B cell (primary cell): ENCODE measurements at regions not wholly inside any gene's neighbourhood (a gene's known extent, or its start where the extent isn't known, plus 50 kb on each side); places are given as distances from the start of the nearest gene placed in this dataset.
"Not testable (repeated sequence)": the region's sequence is repeated elsewhere in the genome, so short reads cannot be mapped to it uniquely, and the experiment has no call there.

Experiments used
- ATAC-seq: fragments of 200-7000 bp; cut with Tn5 transposase; one replicate; pipeline ENCODE4 v1.10.0; 2021; ENCODE audit warnings: low read depth, mild to moderate bottlenecking, moderate number of reproducible peaks, moderate library complexity
- CTCF ChIA-PET: fragments of 350-600 bp; sonication (Branson Sonifier 250); formaldehyde crosslinking; loops from one replicate; lab custom pipeline; 2021; ENCODE audit warnings: antibody characterized with exemption, inconsistent platforms; lab: Charles Lee
- POLR2A ChIA-PET: fragments of 350-600 bp; sonication (Branson Sonifier 250); formaldehyde crosslinking; loops from one replicate; lab custom pipeline; 2021; ENCODE audit warnings: antibody characterized with exemption; lab: Charles Lee
- DNase-seq: peaks from one replicate; pipeline ENCODE4 v3.0.0; 2013
- H2AFZ ChIP-seq: 2 replicates; pipeline ENCODE4 v1.6.1; 2012; ENCODE audit warnings: mild to moderate bottlenecking, low read depth, low read length; ENCODE audit not compliant: insufficient read depth, poor library complexity, severe bottlenecking
- H3K27ac ChIP-seq, 2 donors: 1 replicate in 1 of 2; 2 replicates in 1 of 2; pipeline ENCODE4 v1.5.1; 2012 to 2013; ENCODE audit warnings: low read length in 2 of 2, mild to moderate bottlenecking in 2 of 2, moderate library complexity in 1 of 2
- H3K27me3 ChIP-seq, 4 experiments: fragments of 200-600 bp in 1 of 4; sonication (generic) in 1 of 4; replicated peaks in 1 of 4; 1 replicate in 2 of 4; 2 replicates in 2 of 4; pipeline versions ENCODE4 v1.6.1 to v1.7.0; 2013 to 2016; ENCODE audit warnings: low read length in 3 of 4, mild to moderate bottlenecking in 2 of 4, mixed read lengths in 1 of 4, moderate library complexity in 1 of 4; ENCODE audit not compliant: insufficient read depth in 4 of 4, control insufficient read depth in 3 of 4; ENCODE audit errors: control extremely low read depth in 1 of 4
- H3K36me3 ChIP-seq, 2 experiments: replicated peaks in 1 of 2; 1 replicate in 1 of 2; 2 replicates in 1 of 2; pipeline versions ENCODE4 v1.6.1 to v1.7.1; 2013; ENCODE audit warnings: low read length in 1 of 2; ENCODE audit not compliant: insufficient read depth in 2 of 2, control insufficient read depth in 1 of 2; ENCODE audit errors: control extremely low read depth in 1 of 2, extremely low read depth in 1 of 2
- H3K4me1 ChIP-seq, 2 donors: fragments of 200-600 bp in 1 of 2; sonication (generic) in 1 of 2; 1 replicate in 1 of 2; 2 replicates in 1 of 2; pipeline versions ENCODE4 v1.5.1 to v1.6.1; 2013 to 2017; ENCODE audit warnings: low read length in 2 of 2; ENCODE audit not compliant: control insufficient read depth in 2 of 2, insufficient read depth in 2 of 2
- H3K4me2 ChIP-seq: replicated peaks from 2 replicates; pipeline ENCODE3; 2012; ENCODE audit warnings: mild to moderate bottlenecking, low read depth, low read length; ENCODE audit not compliant: poor library complexity, severe bottlenecking
- H3K4me3 ChIP-seq, 5 experiments: fragments of 200-600 bp in 1 of 5; sonication (generic) in 1 of 5; 1 replicate in 3 of 5; 2 replicates in 2 of 5; pipeline versions ENCODE4 v1.5.1 to v1.7.0; 2011 to 2016; ENCODE audit warnings: low read length in 4 of 5, mild to moderate bottlenecking in 4 of 5, low read depth in 2 of 5, control low read depth in 1 of 5, moderate library complexity in 1 of 5; ENCODE audit not compliant: insufficient read depth in 1 of 5; ENCODE audit errors: control extremely low read depth in 1 of 5, extremely low read depth in 1 of 5
- H3K79me2 ChIP-seq: fragments of 200-600 bp; sonication (generic); one replicate; pipeline ENCODE4 v1.6.0; 2016; ENCODE audit warnings: low read length; ENCODE audit not compliant: control insufficient read depth, insufficient read depth
- H3K9ac ChIP-seq: fragments of 200-600 bp; sonication (generic); 2 replicates; pipeline ENCODE4 v1.6.1; 2017; ENCODE audit warnings: mild to moderate bottlenecking, low read length, moderate library complexity
- H3K9me3 ChIP-seq, 3 donors: one replicate each; pipeline versions ENCODE4 v1.6.1 to v1.7.1; 2013; ENCODE audit warnings: low read length in 2 of 3; ENCODE audit not compliant: control insufficient read depth in 2 of 3, insufficient read depth in 1 of 3; ENCODE audit errors: control extremely low read depth in 1 of 3
- H4K20me1 ChIP-seq: 2 replicates; pipeline ENCODE4 v1.6.0; 2012; ENCODE audit warnings: mild to moderate bottlenecking, low read length; ENCODE audit not compliant: insufficient read depth, control insufficient read depth, poor library complexity, severe bottlenecking
- H3K27ac Mint-ChIP-seq: one replicate; pipeline ENCODE4 v1.8.0; 2021; ENCODE audit warnings: mixed read lengths
- H3K27me3 Mint-ChIP-seq: one replicate; pipeline ENCODE4 v1.8.0; 2021; ENCODE audit warnings: mixed read lengths
- H3K4me1 Mint-ChIP-seq: one replicate; pipeline ENCODE4 v1.8.0; 2021; ENCODE audit warnings: mixed read lengths
- H3K4me3 Mint-ChIP-seq: one replicate; pipeline ENCODE4 v1.8.0; 2021; ENCODE audit warnings: mixed read lengths
- H3K9me3 Mint-ChIP-seq: one replicate; pipeline ENCODE4 v1.8.0; 2022; ENCODE audit warnings: mixed read lengths; ENCODE audit not compliant: insufficient read depth
- EZH2 ChIP-seq: IDR thresholded peaks from 2 replicates; pipeline ENCODE4 v1.6.1; 2012; ENCODE audit warnings: borderline replicate concordance, low read depth, mild to moderate bottlenecking, moderate library complexity, low read length; ENCODE audit not compliant: insufficient read depth, poor library complexity, severe bottlenecking
- WGBS: methylation state at CpG from one replicate; pipeline ENCODE4 v1.1.5; 2013; ENCODE audit warnings: missing lambda C conversion rate; ENCODE audit not compliant: insufficient coverage; 5-methylcytosine and 5-hydroxymethylcytosine counted together
- intact Hi-C: fragments of 100-400 bp; cut with micrococcal nuclease; formaldehyde crosslinking; loops from one replicate; pipeline ENCODE4 v1.10.0; 2022

DNA sequence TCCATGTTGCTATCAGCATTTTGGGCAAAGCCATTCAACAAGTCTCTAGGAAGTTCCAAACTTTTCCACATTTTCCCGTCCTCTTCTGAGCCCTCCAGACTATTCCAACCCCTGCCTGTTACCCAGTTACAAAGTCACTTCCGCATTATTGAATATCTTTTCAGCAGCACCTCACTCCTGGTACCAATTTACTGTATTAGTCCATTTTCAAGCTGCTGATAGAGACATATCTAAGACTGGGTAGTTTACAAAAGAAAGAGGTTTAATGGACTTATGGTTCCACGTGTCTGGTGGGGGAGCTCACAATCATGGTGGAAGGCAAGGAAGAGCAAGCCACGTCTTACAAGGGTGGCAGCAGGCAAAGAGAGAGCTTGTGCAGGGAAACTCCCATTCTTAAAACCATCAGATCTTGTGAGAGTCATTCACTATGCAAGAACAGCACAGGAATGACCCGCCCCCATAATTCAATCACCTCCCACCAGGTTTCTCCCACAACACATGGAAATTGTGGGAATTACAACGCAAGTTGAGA lies 435.6 kb upstream of the GRM7 start:
- Histone ChIP-seq H3K9ac (no peak overlapping the region), H3K27me3 (no peaks in the 10 kb centered on the region), H3K4me2 (no peak overlapping the region), H3K9me3 (peaks cover 0 to 9% (median 4%) of the 10 kb centered on the region in 3 donors), H3K27ac (no peak overlapping the region), H3K36me3 (no peaks in the 10 kb centered on the region), H3K4me1 (no peaks in the 10 kb centered on the region), H2AFZ (no peak overlapping the region), H4K20me1 (no peaks in the 10 kb centered on the region), H3K79me2 (no peaks in the 10 kb centered on the region), H3K4me3 (no peak overlapping the region)
- peaks cover 12% of the 10 kb centered on the region for H3K9me3 Mint-ChIP-seq
- no peaks in the 10 kb centered on the region for H3K4me1 Mint-ChIP-seq
- no peak for TF ChIP-seq EZH2
- CTCF ChIA-PET, result no interaction called here
- POLR2A ChIA-PET, result no interaction called here
- DNase-seq (no peak), ATAC-seq (no peak)
- no peak overlapping the region for H3K4me3 Mint-ChIP-seq
- intact Hi-C loops, result no loop called here
- 90% methylated on average over 2 of the region's 6 CpGs for WGBS
- no peaks in the 10 kb centered on the region for H3K27me3 Mint-ChIP-seq
- no peak overlapping the region for H3K27ac Mint-ChIP-seq

DNA sequence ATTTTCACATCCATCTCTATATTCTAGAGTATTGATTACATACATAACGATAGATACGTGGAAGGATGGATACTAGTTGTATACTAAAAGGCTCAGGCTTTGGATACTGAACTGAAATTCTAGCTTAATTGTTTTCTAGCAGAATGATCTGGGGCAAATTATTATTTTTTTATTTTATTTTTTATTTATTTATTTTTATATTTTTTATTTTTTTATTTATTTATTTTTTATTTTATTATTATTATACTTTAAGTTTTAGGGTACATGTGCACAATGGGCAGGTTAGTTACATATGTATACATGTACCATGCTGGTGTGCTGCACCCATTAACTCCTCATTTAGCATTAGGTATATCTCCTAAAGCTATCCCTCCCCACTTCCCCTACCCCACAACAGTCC lies 432.6 kb upstream of the GRM7 start:
- H3K9me3 ChIP-seq, H2AFZ ChIP-seq, H3K27me3 ChIP-seq, H3K27me3 Mint-ChIP-seq, H3K4me2 ChIP-seq, H4K20me1 ChIP-seq, H3K4me1 ChIP-seq, DNase-seq, H3K36me3 ChIP-seq, H3K9me3 Mint-ChIP-seq, CTCF ChIA-PET, H3K4me1 Mint-ChIP-seq, POLR2A ChIA-PET, H3K4me3 Mint-ChIP-seq, H3K4me3 ChIP-seq, ATAC-seq, H3K27ac Mint-ChIP-seq, H3K9ac ChIP-seq, H3K27ac ChIP-seq, H3K79me2 ChIP-seq, intact Hi-C loops: not testable (repeated sequence)
- no CpG with 5 or more reads among the region's 2 CpGs for WGBS
